ENCODE measurements at regions not wholly inside any gene's neighbourhood (a gene's known extent, or its start where the extent isn't known, plus 50 kb on each side); places are given as distances from the start of the nearest gene placed in this dataset.

- Histone ChIP-seq H3K23ac (ENCODE audit: low read length in 2 of 2) (no peak overlapping the region), H3K27ac (ENCODE audit: low read length, poor library complexity, severe bottlenecking) (no peak overlapping the region)
- 86% methylated on average over 3 of the region's 4 CpGs for WGBS
Measured at GRCh38 chr18:57921708-57922107, 118.6 kb upstream of the ATP8B1 start.

GRCh38 chr18:57920036-57920435 lies 116.9 kb upstream of the ATP8B1 start:
- Histone ChIP-seq H3K23ac (ENCODE audit: low read length in 2 of 2) (no peak overlapping the region), H2BK12ac (ENCODE audit: low read length in 2 of 2) (no peak overlapping the region), H4K8ac (ENCODE audit: low read length) (no peak overlapping the region)

More at GRCh38 chr18:57921708-57922107, 118.6 kb upstream of the ATP8B1 start:
- DNase-seq = peak; percentile 12
- Histone ChIP-seq H2AFZ (ENCODE audit: low read depth, low read length) (no peak overlapping the region), H3K18ac (ENCODE audit: low read depth in 1 of 2, low read length in 2 of 2) (no peak overlapping the region), H3K14ac (ENCODE audit: low read length in 2 of 2) (no peak overlapping the region), H3K4me3 (ENCODE audit: insufficient read depth in 1 of 2, low read depth in 1 of 2, low read length in 2 of 2) (no peak overlapping the region), H3K36me3 (ENCODE audit: control insufficient read depth in 1 of 2, insufficient read depth in 2 of 2, low read depth in 1 of 2, low read length in 2 of 2) (no peaks in the 10 kb centered on the region), H3K79me1 (replicated peaks; ENCODE audit: low read length, poor library complexity, severe bottlenecking) (no peaks in the 10 kb centered on the region), H2BK120ac (ENCODE audit: low read depth, low read length) (no peak overlapping the region), H3K4me1 (ENCODE audit: control insufficient read depth, insufficient read depth, low read depth, low read length) (peaks cover 3% of the 10 kb centered on the region), H4K8ac (ENCODE audit: low read length) (no peak overlapping the region), H2BK5ac (ENCODE audit: low read depth, low read length, poor library complexity, severe bottlenecking) (no peak overlapping the region), H3K9me3 (ENCODE audit: control insufficient read depth, low read length) (no peaks in the 10 kb centered on the region), H2BK15ac (ENCODE audit: low read depth, poor library complexity, severe bottlenecking) (no peak overlapping the region), H3K9ac (ENCODE audit: low read length) (no peak overlapping the region), H3K27me3 (ENCODE audit: control insufficient read depth in 1 of 2, insufficient read depth in 1 of 2, low read length in 2 of 2) (peaks cover 0 to 7% of the 10 kb centered on the region in 2 experiments), H3K4ac (ENCODE audit: low read depth in 1 of 2, low read length in 2 of 2) (no peak overlapping the region), H2BK12ac (ENCODE audit: low read length in 2 of 2) (no peak overlapping the region), H3K4me2 (ENCODE audit: low read length, poor library complexity, severe bottlenecking) (no peak overlapping the region), H4K91ac (ENCODE audit: low read length) (no peak overlapping the region), H2AK5ac (ENCODE audit: low read length, severe bottlenecking) (no peak overlapping the region)

GRCh38 chr18:57918601-57919000 lies 115.5 kb upstream of the ATP8B1 start:
- no peaks in the 10 kb centered on the region for H3K79me1 ChIP-seq (replicated peaks; ENCODE audit: low read length, poor library complexity, severe bottlenecking)
- WGBS = 87% methylated on average over 3 of the region's 3 CpGs
- peaks cover 0 to 7% of the 10 kb centered on the region in 2 experiments for H3K27me3 ChIP-seq (ENCODE audit: control insufficient read depth in 1 of 2, insufficient read depth in 1 of 2, low read length in 2 of 2)
- no peak for DNase-seq
- H2AFZ ChIP-seq (ENCODE audit: low read depth, low read length) = no peak overlapping the region
- H3K27ac ChIP-seq (ENCODE audit: low read length, poor library complexity, severe bottlenecking) = no peak overlapping the region
- H3K9ac ChIP-seq (ENCODE audit: low read length) = no peak overlapping the region
- H2AK5ac ChIP-seq (ENCODE audit: low read length, severe bottlenecking) = no peak overlapping the region
- H3K4ac ChIP-seq (ENCODE audit: low read depth in 1 of 2, low read length in 2 of 2) = no peak overlapping the region
- H2BK5ac ChIP-seq (ENCODE audit: low read depth, low read length, poor library complexity, severe bottlenecking) = no peak overlapping the region
- H3K4me3 ChIP-seq (ENCODE audit: insufficient read depth in 1 of 2, low read depth in 1 of 2, low read length in 2 of 2) = no peak overlapping the region
- H3K14ac ChIP-seq (ENCODE audit: low read length in 2 of 2) = no peak overlapping the region
- no peak overlapping the region for H3K18ac ChIP-seq (ENCODE audit: low read depth in 1 of 2, low read length in 2 of 2)
- H2BK15ac ChIP-seq (ENCODE audit: low read depth, poor library complexity, severe bottlenecking) = no peak overlapping the region
- H2BK12ac ChIP-seq (ENCODE audit: low read length in 2 of 2) = no peak overlapping the region
- H2BK120ac ChIP-seq (ENCODE audit: low read depth, low read length) = no peak overlapping the region
- H4K8ac ChIP-seq (ENCODE audit: low read length) = no peak overlapping the region
- no peaks in the 10 kb centered on the region for H3K36me3 ChIP-seq (ENCODE audit: control insufficient read depth in 1 of 2, insufficient read depth in 2 of 2, low read depth in 1 of 2, low read length in 2 of 2)
- no peak overlapping the region for H3K4me2 ChIP-seq (ENCODE audit: low read length, poor library complexity, severe bottlenecking)
- H3K23ac ChIP-seq (ENCODE audit: low read length in 2 of 2) = no peak overlapping the region
- no peaks in the 10 kb centered on the region for H3K4me1 ChIP-seq (ENCODE audit: control insufficient read depth, insufficient read depth, low read depth, low read length)
- H3K9me3 ChIP-seq (ENCODE audit: control insufficient read depth, low read length) = no peaks in the 10 kb centered on the region
- no peak overlapping the region for H4K91ac ChIP-seq (ENCODE audit: low read length)

More at GRCh38 chr18:57920036-57920435, 116.9 kb upstream of the ATP8B1 start:
- DNase-seq = no peak
- Histone ChIP-seq H3K36me3 (ENCODE audit: control insufficient read depth in 1 of 2, insufficient read depth in 2 of 2, low read depth in 1 of 2, low read length in 2 of 2) (no peaks in the 10 kb centered on the region), H3K14ac (ENCODE audit: low read length in 2 of 2) (no peak overlapping the region), H3K4me1 (ENCODE audit: control insufficient read depth, insufficient read depth, low read depth, low read length) (no peaks in the 10 kb centered on the region), H3K79me1 (replicated peaks; ENCODE audit: low read length, poor library complexity, severe bottlenecking) (no peaks in the 10 kb centered on the region), H2BK5ac (ENCODE audit: low read depth, low read length, poor library complexity, severe bottlenecking) (no peak overlapping the region), H3K4me2 (ENCODE audit: low read length, poor library complexity, severe bottlenecking) (no peak overlapping the region), H2AFZ (ENCODE audit: low read depth, low read length) (no peak overlapping the region), H3K9ac (ENCODE audit: low read length) (no peak overlapping the region), H3K9me3 (ENCODE audit: control insufficient read depth, low read length) (no peaks in the 10 kb centered on the region), H3K18ac (ENCODE audit: low read depth in 1 of 2, low read length in 2 of 2) (no peak overlapping the region), H2BK120ac (ENCODE audit: low read depth, low read length) (no peak overlapping the region), H3K4me3 (ENCODE audit: insufficient read depth in 1 of 2, low read depth in 1 of 2, low read length in 2 of 2) (no peak overlapping the region), H3K27me3 (ENCODE audit: control insufficient read depth in 1 of 2, insufficient read depth in 1 of 2, low read length in 2 of 2) (peaks cover 0 to 7% of the 10 kb centered on the region in 2 experiments), H2AK5ac (ENCODE audit: low read length, severe bottlenecking) (no peak overlapping the region), H2BK15ac (ENCODE audit: low read depth, poor library complexity, severe bottlenecking) (no peak overlapping the region), H4K91ac (ENCODE audit: low read length) (no peak overlapping the region), H3K27ac (ENCODE audit: low read length, poor library complexity, severe bottlenecking) (no peak overlapping the region), H3K4ac (ENCODE audit: low read depth in 1 of 2, low read length in 2 of 2) (no peak overlapping the region)
- 86% methylated on average over 1 of the region's 1 CpG for WGBS

GRCh38 chr18:57916684-57917083 lies 113.6 kb upstream of the ATP8B1 start:
- no peak overlapping the region for H3K4me2 ChIP-seq (ENCODE audit: low read length, poor library complexity, severe bottlenecking)
- H2BK120ac ChIP-seq (ENCODE audit: low read depth, low read length) = no peak overlapping the region
- DNase-seq = no peak
- no peak overlapping the region for H2AFZ ChIP-seq (ENCODE audit: low read depth, low read length)
- no peak overlapping the region for H3K4me3 ChIP-seq (ENCODE audit: insufficient read depth in 1 of 2, low read depth in 1 of 2, low read length in 2 of 2)
- H3K9ac ChIP-seq (ENCODE audit: low read length) = no peak overlapping the region
- no peak overlapping the region for H2AK5ac ChIP-seq (ENCODE audit: low read length, severe bottlenecking)
- 80% methylated on average over 1 of the region's 3 CpGs for WGBS
- no peaks in the 10 kb centered on the region for H3K9me3 ChIP-seq (ENCODE audit: control insufficient read depth, low read length)
- H2BK15ac ChIP-seq (ENCODE audit: low read depth, poor library complexity, severe bottlenecking) = no peak overlapping the region
- H4K8ac ChIP-seq (ENCODE audit: low read length) = no peak overlapping the region
- H2BK5ac ChIP-seq (ENCODE audit: low read depth, low read length, poor library complexity, severe bottlenecking) = no peak overlapping the region
- no peaks in the 10 kb centered on the region for H3K4me1 ChIP-seq (ENCODE audit: control insufficient read depth, insufficient read depth, low read depth, low read length)
- no peak overlapping the region for H3K27ac ChIP-seq (ENCODE audit: low read length, poor library complexity, severe bottlenecking)
- no peaks in the 10 kb centered on the region for H3K79me1 ChIP-seq (replicated peaks; ENCODE audit: low read length, poor library complexity, severe bottlenecking)
- H3K14ac ChIP-seq (ENCODE audit: low read length in 2 of 2) = no peak overlapping the region
- H4K91ac ChIP-seq (ENCODE audit: low read length) = no peak overlapping the region
- H3K36me3 ChIP-seq (ENCODE audit: control insufficient read depth in 1 of 2, insufficient read depth in 2 of 2, low read depth in 1 of 2, low read length in 2 of 2) = no peaks in the 10 kb centered on the region
- H3K23ac ChIP-seq (ENCODE audit: low read length in 2 of 2) = no peak overlapping the region
- no peak overlapping the region for H2BK12ac ChIP-seq (ENCODE audit: low read length in 2 of 2)
- no peak overlapping the region for H3K18ac ChIP-seq (ENCODE audit: low read depth in 1 of 2, low read length in 2 of 2)
- peaks cover 0 to 7% of the 10 kb centered on the region in 2 experiments for H3K27me3 ChIP-seq (ENCODE audit: control insufficient read depth in 1 of 2, insufficient read depth in 1 of 2, low read length in 2 of 2)
- H3K4ac ChIP-seq (ENCODE audit: low read depth in 1 of 2, low read length in 2 of 2) = no peak overlapping the region

Measured in mesenchymal stem cell (in vitro differentiated cells and primary cell).